IMR-90 (cell line): ENCODE measurements at regions not wholly inside any gene's neighbourhood (a gene's known extent, or its start where the extent isn't known, plus 50 kb on each side); places are given as distances from the start of the nearest gene placed in this dataset.

Experiments
- ATAC-seq: fragments of 200-7000 bp; cut with Tn5 transposase; 2 replicates; pipeline ENCODE4 v1.9.1; 2020; ENCODE audit warnings: low read depth, mild to moderate bottlenecking, moderate library complexity
- BruUV-seq: library from RNA; stranded (reverse); fragments of 400-500 nt; replicated peaks from 2 replicates; lab custom pipeline; 2021; lab: Mats Ljungman, UMichigan
- CTCF ChIA-PET: fragments of 300-600 bp; formaldehyde crosslinking; extraction: SDS; loops from one replicate; lab custom pipeline; 2021; ENCODE audit warnings: antibody characterized with exemption; lab: Yijun Ruan, JAX
- POLR2A ChIA-PET: fragments of 300-600 bp; sonication (Branson Sonifier 250); formaldehyde crosslinking; loops from one replicate; lab custom pipeline; 2022; ENCODE audit warnings: antibody characterized with exemption; ENCODE audit not compliant: unreplicated experiment; lab: Charles Lee
- DNase-seq: peaks from one replicate; pipeline ENCODE4 v3.0.0; 2013
- H2AFZ ChIP-seq: replicated peaks from 2 replicates; pipeline ENCODE3; 2013; ENCODE audit warnings: low read length, mild to moderate bottlenecking; ENCODE audit not compliant: poor library complexity
- H2AK5ac ChIP-seq: 2 replicates; pipeline ENCODE4 v1.6.1; 2013; ENCODE audit warnings: low read depth, low read length, inconsistent platforms
- H2AK9ac ChIP-seq: replicated peaks from 2 replicates; pipeline ENCODE3; 2013; ENCODE audit warnings: mild to moderate bottlenecking, low read depth, low read length, moderate library complexity; ENCODE audit not compliant: poor library complexity
- H2BK120ac ChIP-seq: 2 replicates; pipeline ENCODE4 v1.6.1; 2013; ENCODE audit warnings: low read depth, low read length, inconsistent platforms
- H2BK15ac ChIP-seq: 3 replicates; pipeline ENCODE4 v1.6.1; 2013; ENCODE audit warnings: low read depth, low read length, inconsistent platforms
- H2BK20ac ChIP-seq: 2 replicates; pipeline ENCODE4 v1.6.1; 2013; ENCODE audit warnings: low read depth, mild to moderate bottlenecking, inconsistent platforms, low read length, moderate library complexity
- H2BK5ac ChIP-seq: 2 replicates; pipeline ENCODE4 v1.6.1; 2013; ENCODE audit warnings: mild to moderate bottlenecking, low read depth, low read length, inconsistent platforms; ENCODE audit not compliant: poor library complexity, severe bottlenecking
- H3K14ac ChIP-seq: replicated peaks from 2 replicates; pipeline ENCODE4 v1.6.1; 2013; ENCODE audit warnings: low read depth, low read length, inconsistent platforms
- H3K18ac ChIP-seq: 2 replicates; pipeline ENCODE4 v1.6.1; 2013; ENCODE audit warnings: low read depth, low read length, control low read depth
- H3K23ac ChIP-seq: 2 replicates; pipeline ENCODE4 v1.6.1; 2013; ENCODE audit warnings: low read depth, low read length, inconsistent platforms
- H3K27ac ChIP-seq: 2 replicates; pipeline ENCODE4 v1.5.1; 2013; ENCODE audit warnings: mild to moderate bottlenecking, control low read depth, low read length; ENCODE audit not compliant: insufficient read depth
- H3K27me3 ChIP-seq: 2 replicates; pipeline ENCODE4 v1.6.1; 2013; ENCODE audit warnings: low read length; ENCODE audit not compliant: control insufficient read depth, insufficient read depth
- H3K36me3 ChIP-seq: 2 replicates; pipeline ENCODE4 v1.6.1; 2013; ENCODE audit warnings: low read length, mixed read lengths; ENCODE audit not compliant: control insufficient read depth, insufficient read depth
- H3K4ac ChIP-seq: 2 replicates; pipeline ENCODE4 v1.6.1; 2013; ENCODE audit warnings: low read depth, low read length, inconsistent platforms
- H3K4me1 ChIP-seq: 2 replicates; pipeline ENCODE4 v1.6.1; 2013; ENCODE audit warnings: low read length, mixed read lengths; ENCODE audit not compliant: control insufficient read depth, insufficient read depth
- H3K4me2 ChIP-seq: 2 replicates; pipeline ENCODE4 v1.6.1; 2013; ENCODE audit warnings: low read depth, mild to moderate bottlenecking, control low read depth, low read length, moderate library complexity
- H3K4me3 ChIP-seq: 2 replicates; pipeline ENCODE4 v1.5.1; 2013; ENCODE audit warnings: low read depth, mild to moderate bottlenecking, control low read depth, low read length, moderate library complexity; ENCODE audit not compliant: insufficient read depth
- H3K56ac ChIP-seq: 2 replicates; pipeline ENCODE4 v1.6.1; 2013; ENCODE audit warnings: low read length, inconsistent platforms; ENCODE audit not compliant: insufficient read depth; ENCODE audit errors: extremely low read depth
- H3K79me1 ChIP-seq, 2 experiments: 2 replicates each; pipeline ENCODE4 v1.6.1; 2013; ENCODE audit warnings: low read length in 2 of 2, inconsistent platforms in 1 of 2, low read depth in 1 of 2
- H3K9ac ChIP-seq: 2 replicates; pipeline ENCODE4 v1.6.1; 2013; ENCODE audit warnings: low read depth, low read length, control low read depth
- H3K9me1 ChIP-seq: 2 replicates; pipeline ENCODE4 v1.6.1; 2013; ENCODE audit warnings: low read length, inconsistent platforms; ENCODE audit not compliant: insufficient read depth
- H3K9me3 ChIP-seq: 2 replicates; pipeline ENCODE4 v1.6.1; 2013; ENCODE audit warnings: low read length; ENCODE audit not compliant: control insufficient read depth, insufficient read depth
- H4K20me1 ChIP-seq: 2 replicates; pipeline ENCODE4 v1.6.1; 2013; ENCODE audit warnings: low read length, inconsistent platforms; ENCODE audit not compliant: insufficient read depth
- H4K5ac ChIP-seq: 2 replicates; pipeline ENCODE4 v1.6.1; 2013; ENCODE audit warnings: mild to moderate bottlenecking, low read depth, low read length, control low read depth
- H4K8ac ChIP-seq, 2 experiments: 2 replicates each; pipeline ENCODE4 v1.6.1; 2013; ENCODE audit warnings: low read depth in 2 of 2, low read length in 2 of 2, control low read depth in 1 of 2, inconsistent platforms in 1 of 2
- H4K91ac ChIP-seq: 2 replicates; pipeline ENCODE4 v1.6.1; 2013; ENCODE audit warnings: low read depth, low read length, inconsistent platforms; ENCODE audit not compliant: insufficient read depth
- CEBPB ChIP-seq: IDR thresholded peaks from 2 replicates; pipeline ENCODE4 v1.6.1; 2012; ENCODE audit warnings: low read depth, low read length, improper control_type of control experiment
- CHD1 ChIP-seq: IDR thresholded peaks from 2 replicates; pipeline ENCODE4 v1.6.1; 2012; ENCODE audit warnings: low read depth, low read length, improper control_type of control experiment
- FOS ChIP-seq: fragments of 150-350 bp; IDR thresholded peaks from 2 replicates; pipeline ENCODE4 v1.6.1; 2016; ENCODE audit warnings: low read depth, low read length
- MAFK ChIP-seq: IDR thresholded peaks from 2 replicates; pipeline ENCODE4 v1.6.1; 2012; ENCODE audit warnings: low read depth, low read length, improper control_type of control experiment
- MAZ ChIP-seq: IDR thresholded peaks from 2 replicates; pipeline ENCODE4 v1.6.1; 2012; ENCODE audit warnings: low read depth, mild to moderate bottlenecking, low read length, improper control_type of control experiment, moderate library complexity, borderline replicate concordance
- NFE2L2 ChIP-seq: fragments of 150-350 bp; IDR thresholded peaks from 2 replicates; pipeline ENCODE4 v1.6.1; 2016; ENCODE audit warnings: low read depth, mild to moderate bottlenecking, low read length
- POLR2A ChIP-seq: IDR thresholded peaks from 2 replicates; pipeline ENCODE4 v1.6.1; 2012; ENCODE audit warnings: mild to moderate bottlenecking, low read depth, low read length
- RAD21 ChIP-seq: IDR thresholded peaks from 2 replicates; pipeline ENCODE4 v1.6.1; 2012; ENCODE audit warnings: low read length, improper control_type of control experiment
- RFX5 ChIP-seq: IDR thresholded peaks from 2 replicates; pipeline ENCODE4 v1.8.0; 2012; ENCODE audit warnings: low read depth, mild to moderate bottlenecking, low read length, moderate library complexity
- WGBS, 2 experiments: methylation state at CpG; one replicate each; pipeline versions ENCODE4 v1.1.5 to v1.1.7; 2013; ENCODE audit warnings: missing lambda C conversion rate in 2 of 2; ENCODE audit not compliant: insufficient read length in 1 of 2; ENCODE audit errors: extremely low coverage in 2 of 2; 5-methylcytosine and 5-hydroxymethylcytosine counted together
- dilution Hi-C: fragments of 300-500 bp; cut with HindIII; formaldehyde crosslinking; loops from one replicate; pipeline ENCODE4 v1.14.3; 2018; ENCODE audit warnings: low sequenced_read_pairs; ENCODE audit not compliant: unreplicated experiment
- in situ Hi-C: fragments of 300-500 bp; cut with MboI; formaldehyde crosslinking; loops from 3 replicates; pipeline ENCODE4 v1.14.3; 2019; ENCODE audit warnings: low sequenced_read_pairs, inconsistent platforms, mixed read lengths
- intact Hi-C: fragments of 100-400 bp; cut with micrococcal nuclease; formaldehyde crosslinking; loops from 2 replicates; pipeline ENCODE4 v1.10.0; 2022
- TF ChIP-seq, protein P1 (sequence below): conservative IDR thresholded peaks from 2 replicates; pipeline ENCODE4 v1.5.1; 2012; ENCODE audit warnings: mild to moderate bottlenecking, low read depth, low read length, improper control_type of control experiment
- TF ChIP-seq, protein P2 (sequence below): fragments of 150-350 bp; IDR thresholded peaks from 2 replicates; pipeline ENCODE4 v1.6.1; 2016; ENCODE audit warnings: low read depth, mild to moderate bottlenecking, low read length, moderate library complexity, borderline replicate concordance

DNA sequence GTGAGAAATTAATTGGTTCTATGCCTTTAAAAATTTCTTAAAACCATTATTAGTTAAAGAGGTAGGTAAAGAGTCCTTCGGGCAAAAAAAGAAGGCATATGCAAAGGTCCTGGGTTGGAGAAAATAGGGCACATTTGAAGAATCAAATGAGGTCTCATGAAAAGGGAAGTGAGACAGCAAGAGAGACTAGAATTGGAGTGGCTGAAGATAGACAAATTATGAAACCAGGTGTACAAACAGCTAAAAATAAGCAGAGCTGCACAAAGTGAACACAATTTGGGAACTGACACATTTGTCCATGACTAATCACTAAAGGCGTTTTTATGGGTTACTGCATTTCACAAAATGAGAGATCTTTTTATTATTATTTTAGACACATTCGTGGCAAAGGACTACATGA lies 581.2 kb downstream of the PYDC2 start:
- in situ Hi-C loops = no loop called here
- H3K9me3 ChIP-seq = peaks cover 9% of the 10 kb centered on the region; the same call in 1 of the 2 replicates
- no peaks in the 10 kb centered on the region for H4K20me1 ChIP-seq
- H3K36me3 ChIP-seq = no peaks in the 10 kb centered on the region
- DNase-seq (no peak), ATAC-seq (no peak)
- no peak overlapping the region for H2BK15ac ChIP-seq
- no peak overlapping the region for H2AK5ac ChIP-seq
- BruUV-seq = no TSS peak
- H3K56ac ChIP-seq = no peak overlapping the region
- no peaks in the 10 kb centered on the region for H3K79me1 ChIP-seq
- H4K5ac ChIP-seq = no peak overlapping the region
- dilution Hi-C loops = no loop called here
- H2AK9ac ChIP-seq = no peak overlapping the region
- H2AFZ ChIP-seq = no peak overlapping the region
- no peak overlapping the region for H3K9ac ChIP-seq
- CTCF ChIA-PET = no interaction called here
- intact Hi-C loops = no loop called here
- H3K14ac ChIP-seq = no peak overlapping the region
- no peak overlapping the region for H3K23ac ChIP-seq
- WGBS, 2 experiments = no CpG with 5 or more reads among the region's 3 CpGs
- H3K4ac ChIP-seq = no peak overlapping the region
- no peak overlapping the region for H3K18ac ChIP-seq
- H3K4me1 ChIP-seq = no peaks in the 10 kb centered on the region
- H4K91ac ChIP-seq = no peak overlapping the region
- no peak overlapping the region for H4K8ac ChIP-seq
- POLR2A ChIA-PET = no interaction called here
- H2BK5ac ChIP-seq = no peak overlapping the region
- H3K4me3 ChIP-seq = no peak overlapping the region
- no peak overlapping the region for H2BK20ac ChIP-seq
- no peak overlapping the region for H3K27ac ChIP-seq
- H3K9me1 ChIP-seq = no peaks in the 10 kb centered on the region
- no peak for TF ChIP-seq RFX5
- TF ChIP-seq MAZ = no peak
- TF ChIP-seq FOS = no peak
- TF ChIP-seq CEBPB = no peak
- TF ChIP-seq MAFK = no peak
- TF ChIP-seq, protein P1, sequence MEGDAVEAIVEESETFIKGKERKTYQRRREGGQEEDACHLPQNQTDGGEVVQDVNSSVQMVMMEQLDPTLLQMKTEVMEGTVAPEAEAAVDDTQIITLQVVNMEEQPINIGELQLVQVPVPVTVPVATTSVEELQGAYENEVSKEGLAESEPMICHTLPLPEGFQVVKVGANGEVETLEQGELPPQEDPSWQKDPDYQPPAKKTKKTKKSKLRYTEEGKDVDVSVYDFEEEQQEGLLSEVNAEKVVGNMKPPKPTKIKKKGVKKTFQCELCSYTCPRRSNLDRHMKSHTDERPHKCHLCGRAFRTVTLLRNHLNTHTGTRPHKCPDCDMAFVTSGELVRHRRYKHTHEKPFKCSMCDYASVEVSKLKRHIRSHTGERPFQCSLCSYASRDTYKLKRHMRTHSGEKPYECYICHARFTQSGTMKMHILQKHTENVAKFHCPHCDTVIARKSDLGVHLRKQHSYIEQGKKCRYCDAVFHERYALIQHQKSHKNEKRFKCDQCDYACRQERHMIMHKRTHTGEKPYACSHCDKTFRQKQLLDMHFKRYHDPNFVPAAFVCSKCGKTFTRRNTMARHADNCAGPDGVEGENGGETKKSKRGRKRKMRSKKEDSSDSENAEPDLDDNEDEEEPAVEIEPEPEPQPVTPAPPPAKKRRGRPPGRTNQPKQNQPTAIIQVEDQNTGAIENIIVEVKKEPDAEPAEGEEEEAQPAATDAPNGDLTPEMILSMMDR = no peak
- TF ChIP-seq POLR2A = no peak
- TF ChIP-seq RAD21 = no peak
- TF ChIP-seq, protein P2, sequence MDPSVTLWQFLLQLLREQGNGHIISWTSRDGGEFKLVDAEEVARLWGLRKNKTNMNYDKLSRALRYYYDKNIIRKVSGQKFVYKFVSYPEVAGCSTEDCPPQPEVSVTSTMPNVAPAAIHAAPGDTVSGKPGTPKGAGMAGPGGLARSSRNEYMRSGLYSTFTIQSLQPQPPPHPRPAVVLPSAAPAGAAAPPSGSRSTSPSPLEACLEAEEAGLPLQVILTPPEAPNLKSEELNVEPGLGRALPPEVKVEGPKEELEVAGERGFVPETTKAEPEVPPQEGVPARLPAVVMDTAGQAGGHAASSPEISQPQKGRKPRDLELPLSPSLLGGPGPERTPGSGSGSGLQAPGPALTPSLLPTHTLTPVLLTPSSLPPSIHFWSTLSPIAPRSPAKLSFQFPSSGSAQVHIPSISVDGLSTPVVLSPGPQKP = no peak
- no peak for TF ChIP-seq CHD1
- TF ChIP-seq NFE2L2 = no peak
- no peaks in the 10 kb centered on the region for H3K27me3 ChIP-seq
- H3K4me2 ChIP-seq = no peak overlapping the region
- no peak overlapping the region for H2BK120ac ChIP-seq
